ENCODE measurements at regions not wholly inside any gene's neighbourhood (a gene's known extent, or its start where the extent isn't known, plus 50 kb on each side); places are given as distances from the start of the nearest gene placed in this dataset.

DNA sequence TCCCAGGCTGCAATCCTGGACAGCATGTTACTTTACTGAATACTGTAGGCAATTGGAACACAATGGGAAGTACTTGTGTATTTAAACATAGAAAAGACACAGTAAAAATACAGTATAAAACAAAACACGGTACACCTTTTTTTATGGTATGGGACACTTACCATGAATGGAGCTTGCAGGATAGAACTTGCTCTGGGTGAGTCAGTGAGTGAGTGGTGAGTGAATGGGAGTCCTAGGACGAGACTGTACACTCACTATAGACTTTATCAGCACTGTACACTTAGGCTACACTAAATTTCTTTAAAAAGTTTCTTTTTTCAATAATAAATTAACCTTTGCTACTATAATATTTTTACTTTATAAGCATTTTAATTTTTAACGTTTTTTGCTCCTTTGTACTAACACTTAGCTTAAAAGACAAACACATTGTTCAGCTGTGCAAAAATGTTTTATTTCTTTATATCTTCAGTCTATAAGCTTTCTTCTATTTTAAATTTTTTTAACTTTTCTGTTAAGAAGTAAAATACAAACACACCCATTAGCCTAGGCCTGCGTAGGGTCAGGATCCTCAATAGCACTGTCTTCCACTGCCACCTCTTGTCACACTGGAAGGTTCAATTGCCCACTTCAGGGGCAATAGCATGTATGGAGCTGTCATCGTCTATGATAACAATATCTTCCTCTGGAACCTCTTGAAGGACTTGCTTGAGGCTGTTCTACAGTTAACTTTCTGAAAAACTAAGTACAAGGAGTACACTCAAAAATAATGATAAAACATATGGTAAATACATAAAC, 293.5 kb upstream of the FSTL5 start:
- H3K4me3 ChIP-seq (ENCODE audit: extremely low read depth, insufficient read depth, low read length, poor library complexity, severe bottlenecking), result no peak overlapping the region
- H3K36me3 ChIP-seq (ENCODE audit: control insufficient read depth, insufficient read depth, low read length), result no peaks in the 10 kb centered on the region
- no peak overlapping the region for H3K27ac ChIP-seq (ENCODE audit: low read depth, low read length, severe bottlenecking)
- H3K9me3 ChIP-seq (ENCODE audit: control insufficient read depth, low read length), result no peaks in the 10 kb centered on the region
- H3K4me1 ChIP-seq (ENCODE audit: control insufficient read depth, insufficient read depth, low read length, poor library complexity, severe bottlenecking), result no peaks in the 10 kb centered on the region
- WGBS, 2 experiments (ENCODE audit: insufficient coverage in 2 of 2), result 88% methylated on average over 1 of the region's 5 CpGs; no CpG with 5 or more reads in 1 of the 2 experiments

DNA sequence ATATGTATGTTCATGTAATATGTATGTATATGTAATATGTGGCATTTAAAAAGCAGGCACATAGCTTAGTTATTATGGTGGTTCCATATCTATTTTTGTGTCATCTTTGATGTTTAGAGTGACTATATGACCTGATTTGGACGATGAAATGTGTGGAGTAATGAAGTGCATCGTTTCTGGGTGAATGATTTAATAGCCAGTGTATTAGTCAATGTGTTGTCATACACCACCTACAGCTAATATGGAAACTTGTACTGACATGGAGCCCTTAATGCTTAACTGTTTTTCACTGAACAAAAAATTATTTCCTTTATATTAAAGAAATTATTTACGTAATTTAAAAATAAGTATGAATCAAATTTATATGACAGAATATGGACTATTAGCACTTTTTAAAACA, 292.3 kb upstream of the FSTL5 start:
- no peaks in the 10 kb centered on the region for H3K9me3 ChIP-seq (ENCODE audit: control insufficient read depth, low read length)
- no peaks in the 10 kb centered on the region for H3K36me3 ChIP-seq (ENCODE audit: control insufficient read depth, insufficient read depth, low read length)
- whole genome bisulfite sequencing, 2 experiments (ENCODE audit: insufficient coverage in 2 of 2), result 100% methylated on average over 1 of the region's 3 CpGs
- no peak overlapping the region for H3K4me3 ChIP-seq (ENCODE audit: extremely low read depth, insufficient read depth, low read length, poor library complexity, severe bottlenecking)
- no peaks in the 10 kb centered on the region for H3K4me1 ChIP-seq (ENCODE audit: control insufficient read depth, insufficient read depth, low read length, poor library complexity, severe bottlenecking)
- H3K27ac ChIP-seq (ENCODE audit: low read depth, low read length, severe bottlenecking), result no peak overlapping the region

DNA sequence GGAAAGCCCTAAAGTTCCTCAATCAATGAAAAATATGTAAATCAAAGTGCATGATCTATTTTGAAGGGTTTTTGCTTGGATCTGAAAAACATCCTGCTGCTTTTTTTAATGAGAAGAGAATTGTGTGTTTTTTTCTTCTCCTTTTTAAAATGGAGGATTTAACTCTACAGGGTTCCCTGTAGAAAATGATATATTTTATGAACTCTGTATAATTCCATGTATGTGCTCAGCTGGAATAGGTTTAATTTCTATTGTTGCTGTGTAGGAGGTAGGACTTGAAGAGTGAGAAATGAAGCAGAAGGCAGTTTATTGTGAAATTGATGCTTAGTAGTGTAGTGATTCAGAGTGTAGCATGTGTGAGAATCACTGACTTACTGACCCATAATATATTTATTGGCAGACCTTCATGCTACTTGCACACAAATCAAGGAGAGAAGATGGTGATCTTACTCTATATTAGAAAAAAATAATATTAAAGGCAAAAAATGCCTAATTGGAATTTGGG, 286.8 kb upstream of the FSTL5 start:
- Histone ChIP-seq H3K36me3 (ENCODE audit: control insufficient read depth, insufficient read depth, low read length) (no peaks in the 10 kb centered on the region), H3K27ac (ENCODE audit: low read depth, low read length, severe bottlenecking) (no peak overlapping the region), H3K4me3 (ENCODE audit: extremely low read depth, insufficient read depth, low read length, poor library complexity, severe bottlenecking) (no peak overlapping the region), H3K4me1 (ENCODE audit: control insufficient read depth, insufficient read depth, low read length, poor library complexity, severe bottlenecking) (no peaks in the 10 kb centered on the region), H3K9me3 (ENCODE audit: control insufficient read depth, low read length) (no peaks in the 10 kb centered on the region)

DNA sequence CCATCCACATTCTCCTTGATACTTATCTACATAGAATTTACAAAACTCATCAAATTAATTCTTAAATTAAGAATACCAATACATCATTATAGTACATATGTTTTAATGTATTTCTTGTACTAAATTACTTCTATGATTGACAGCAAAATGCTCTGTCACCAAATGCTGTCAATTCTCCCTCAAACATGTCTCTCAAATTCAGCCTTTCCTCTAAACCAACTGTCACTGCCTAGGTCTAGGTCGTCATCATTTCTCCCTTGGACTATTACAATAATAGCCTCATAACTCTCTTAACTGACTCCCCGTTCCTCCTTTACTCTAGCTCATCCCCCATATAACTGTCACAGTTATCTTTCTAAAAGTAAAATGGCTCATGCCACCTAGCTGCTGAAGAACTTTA, 279.7 kb upstream of the FSTL5 start:
- Histone ChIP-seq H3K4me1 (ENCODE audit: control insufficient read depth, insufficient read depth, low read length, poor library complexity, severe bottlenecking) (no peaks in the 10 kb centered on the region), H3K27ac (ENCODE audit: low read depth, low read length, severe bottlenecking) (no peak overlapping the region), H3K4me3 (ENCODE audit: extremely low read depth, insufficient read depth, low read length, poor library complexity, severe bottlenecking) (no peak overlapping the region), H3K9me3 (ENCODE audit: control insufficient read depth, low read length) (no peaks in the 10 kb centered on the region), H3K36me3 (ENCODE audit: control insufficient read depth, insufficient read depth, low read length) (no peaks in the 10 kb centered on the region)
- 78 to 82% methylated on average over 1 to 2 of the region's 2 CpGs for WGBS, 2 experiments (ENCODE audit: insufficient coverage in 2 of 2)

DNA sequence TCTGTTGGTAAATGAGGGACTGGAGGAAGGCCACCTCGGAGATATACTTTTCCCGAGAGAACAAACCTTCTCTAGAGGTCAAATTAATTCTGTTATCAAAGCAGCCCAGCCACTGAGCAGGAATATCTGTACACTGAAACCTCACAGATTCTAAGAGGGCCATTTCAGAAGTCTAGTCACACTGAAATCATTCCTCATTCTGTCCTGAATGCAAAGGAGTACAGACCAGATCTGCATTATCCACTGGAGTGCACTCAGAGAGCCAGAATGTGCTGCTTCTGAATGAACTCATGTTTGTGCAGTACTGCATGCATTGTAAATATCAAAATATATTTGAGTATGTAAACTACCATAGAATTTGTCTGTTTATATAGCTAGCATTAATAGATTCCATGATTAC, 278.3 kb upstream of the FSTL5 start:
- no CpG with 5 or more reads among the region's 2 CpGs for WGBS, 2 experiments (ENCODE audit: insufficient coverage in 2 of 2)
- Histone ChIP-seq H3K9me3 (ENCODE audit: control insufficient read depth, low read length) (no peaks in the 10 kb centered on the region), H3K4me3 (ENCODE audit: extremely low read depth, insufficient read depth, low read length, poor library complexity, severe bottlenecking) (no peak overlapping the region), H3K4me1 (ENCODE audit: control insufficient read depth, insufficient read depth, low read length, poor library complexity, severe bottlenecking) (no peaks in the 10 kb centered on the region), H3K36me3 (ENCODE audit: control insufficient read depth, insufficient read depth, low read length) (no peaks in the 10 kb centered on the region), H3K27ac (ENCODE audit: low read depth, low read length, severe bottlenecking) (no peak overlapping the region)

DNA sequence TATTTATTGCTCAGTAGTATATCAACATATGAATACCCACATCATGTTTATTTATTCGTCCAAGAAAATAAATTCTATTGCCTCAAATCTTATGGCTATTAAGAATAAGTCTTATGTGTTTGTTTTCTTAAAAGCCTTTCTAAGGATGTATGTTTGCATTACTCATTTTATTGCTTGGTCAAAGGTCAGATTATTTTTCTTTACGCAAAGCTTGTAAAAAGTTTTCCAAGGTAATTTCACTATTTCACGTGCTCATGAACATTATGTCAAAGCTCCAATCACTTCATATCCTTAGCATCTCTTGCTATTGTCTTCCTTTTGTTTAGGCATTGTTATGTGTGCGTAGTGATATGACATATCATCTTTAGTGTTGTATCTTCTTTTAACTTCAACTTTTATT, 258.5 kb upstream of the FSTL5 start:
- no peaks in the 10 kb centered on the region for H3K4me1 ChIP-seq (ENCODE audit: control insufficient read depth, insufficient read depth, low read length, poor library complexity, severe bottlenecking)
- no peak overlapping the region for H3K27ac ChIP-seq (ENCODE audit: low read depth, low read length, severe bottlenecking)
- 100% methylated on average over 1 of the region's 4 CpGs; no CpG with 5 or more reads in 1 of the 2 experiments for WGBS, 2 experiments (ENCODE audit: insufficient coverage in 2 of 2)
- H3K36me3 ChIP-seq (ENCODE audit: control insufficient read depth, insufficient read depth, low read length), result no peaks in the 10 kb centered on the region
- no peak overlapping the region for H3K4me3 ChIP-seq (ENCODE audit: extremely low read depth, insufficient read depth, low read length, poor library complexity, severe bottlenecking)
- no peaks in the 10 kb centered on the region for H3K9me3 ChIP-seq (ENCODE audit: control insufficient read depth, low read length)

DNA sequence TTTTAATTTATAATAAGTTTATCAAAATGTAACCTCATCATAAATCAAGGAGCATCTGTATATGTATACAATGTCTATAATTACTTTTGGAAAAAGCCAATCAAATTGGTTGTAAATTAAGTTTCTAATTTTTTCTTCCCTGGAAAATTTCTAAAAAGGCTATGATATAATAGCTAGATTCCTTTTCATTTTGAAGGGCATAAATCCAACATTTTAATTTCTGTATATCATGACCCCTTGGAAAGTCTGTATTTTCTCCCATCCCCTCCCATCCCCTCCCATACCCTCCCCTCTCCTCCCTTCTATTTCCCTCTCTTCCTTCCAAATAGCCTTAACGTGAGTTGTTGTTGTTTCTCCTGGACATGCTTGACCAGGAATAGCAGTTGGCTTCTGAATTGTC, 247.1 kb upstream of the FSTL5 start:
- WGBS, 2 experiments (ENCODE audit: insufficient coverage in 2 of 2), result no CpG with 5 or more reads among the region's 1 CpG
- H3K27ac ChIP-seq (ENCODE audit: low read depth, low read length, severe bottlenecking), result no peak overlapping the region
- H3K36me3 ChIP-seq (ENCODE audit: control insufficient read depth, insufficient read depth, low read length), result no peaks in the 10 kb centered on the region

DNA sequence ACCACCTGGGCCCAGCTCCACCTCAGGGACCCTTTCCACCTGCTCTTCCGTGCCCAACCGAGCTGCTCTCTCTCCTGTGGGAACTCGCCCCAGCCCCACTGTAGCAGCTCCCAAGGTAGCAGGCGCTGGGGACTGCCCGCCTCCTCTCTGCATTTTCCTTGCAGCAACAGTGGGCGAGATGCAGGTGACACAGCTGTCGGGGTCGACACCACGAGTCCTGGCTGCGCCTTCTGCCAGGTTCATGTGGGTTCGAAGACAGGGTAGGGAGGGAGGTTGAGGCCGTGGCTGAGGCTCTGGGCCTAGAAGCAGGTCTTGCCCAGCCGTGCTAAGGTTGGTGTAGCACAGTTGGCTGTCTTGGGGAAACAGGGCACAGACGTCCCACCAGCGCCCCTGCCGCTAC, 245.2 kb upstream of the FSTL5 start:
- H3K9me3 ChIP-seq (ENCODE audit: control insufficient read depth, low read length), result no peaks in the 10 kb centered on the region
- 89 to 95% methylated on average over 12 to 13 of the region's 16 CpGs for WGBS, 2 experiments (ENCODE audit: insufficient coverage in 2 of 2)
- no peaks in the 10 kb centered on the region for H3K36me3 ChIP-seq (ENCODE audit: control insufficient read depth, insufficient read depth, low read length)
- no peaks in the 10 kb centered on the region for H3K4me1 ChIP-seq (ENCODE audit: control insufficient read depth, insufficient read depth, low read length, poor library complexity, severe bottlenecking)
- no peak overlapping the region for H3K4me3 ChIP-seq (ENCODE audit: extremely low read depth, insufficient read depth, low read length, poor library complexity, severe bottlenecking)
- no peak overlapping the region for H3K27ac ChIP-seq (ENCODE audit: low read depth, low read length, severe bottlenecking)

More for the DNA sequence above, 247.1 kb upstream of the FSTL5 start:
- no peaks in the 10 kb centered on the region for H3K9me3 ChIP-seq (ENCODE audit: control insufficient read depth, low read length)
- no peaks in the 10 kb centered on the region for H3K4me1 ChIP-seq (ENCODE audit: control insufficient read depth, insufficient read depth, low read length, poor library complexity, severe bottlenecking)
- H3K4me3 ChIP-seq (ENCODE audit: extremely low read depth, insufficient read depth, low read length, poor library complexity, severe bottlenecking), result no peak overlapping the region

DNA sequence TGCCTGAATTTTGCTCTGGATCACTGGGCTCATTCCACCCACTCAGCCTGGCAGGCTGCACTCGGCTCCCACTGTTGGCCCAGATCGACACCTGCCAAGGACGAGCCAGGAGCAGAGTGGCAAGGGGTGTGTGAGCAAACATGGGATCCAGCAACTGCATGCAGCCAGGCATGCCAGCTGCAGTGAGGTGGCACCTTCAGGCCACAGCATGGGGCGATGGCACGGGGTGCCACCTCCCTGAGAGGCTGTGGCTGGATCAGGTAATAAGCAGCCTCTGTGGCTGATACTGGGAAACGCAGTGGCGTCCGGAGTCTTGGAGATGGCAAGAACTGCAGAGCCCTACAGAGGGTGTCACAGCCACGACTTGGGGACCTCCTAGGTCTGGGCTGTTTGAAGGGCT, 244.5 kb upstream of the FSTL5 start:
- WGBS, 2 experiments (ENCODE audit: insufficient coverage in 2 of 2), result 91 to 93% methylated on average over 8 to 9 of the region's 9 CpGs
- H3K9me3 ChIP-seq (ENCODE audit: control insufficient read depth, low read length), result no peaks in the 10 kb centered on the region
- H3K36me3 ChIP-seq (ENCODE audit: control insufficient read depth, insufficient read depth, low read length), result no peaks in the 10 kb centered on the region
- no peak overlapping the region for H3K4me3 ChIP-seq (ENCODE audit: extremely low read depth, insufficient read depth, low read length, poor library complexity, severe bottlenecking)
- H3K4me1 ChIP-seq (ENCODE audit: control insufficient read depth, insufficient read depth, low read length, poor library complexity, severe bottlenecking), result no peaks in the 10 kb centered on the region
- H3K27ac ChIP-seq (ENCODE audit: low read depth, low read length, severe bottlenecking), result no peak overlapping the region

DNA sequence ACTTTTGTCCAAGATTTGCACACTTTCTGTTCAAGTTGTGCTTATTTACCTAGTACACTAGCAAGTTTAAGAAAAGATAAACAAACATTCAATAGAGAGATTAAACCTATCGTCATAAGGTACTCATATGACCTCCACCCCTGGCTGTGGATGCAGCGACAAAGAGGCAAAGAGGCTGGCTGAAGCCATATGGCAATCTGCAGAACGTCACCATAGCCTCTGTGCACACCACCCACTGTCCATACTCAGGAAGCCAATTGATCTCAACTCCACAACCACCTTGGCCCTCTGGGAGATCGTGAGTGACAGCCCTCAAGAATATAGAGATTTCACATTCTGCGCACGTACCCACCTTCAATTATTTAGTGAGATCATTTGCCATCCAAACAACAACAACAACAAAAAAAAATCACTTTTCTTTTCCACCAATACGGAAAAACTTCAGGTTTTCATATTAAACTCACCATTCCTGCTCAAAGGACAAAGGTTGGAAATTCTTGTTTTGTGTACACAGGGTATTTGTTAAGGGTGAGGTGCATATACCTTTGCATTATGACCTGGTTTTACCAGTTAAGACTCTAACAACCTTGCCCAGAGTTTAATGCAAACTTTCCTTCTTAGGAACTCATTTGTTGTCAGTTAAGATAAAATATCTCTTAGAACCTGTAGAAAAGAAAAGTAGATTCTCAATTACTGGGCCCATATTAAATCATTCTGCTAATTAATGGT, 243.0 kb upstream of the FSTL5 start:
- H3K27ac ChIP-seq (ENCODE audit: low read depth, low read length, severe bottlenecking), result no peak overlapping the region
- H3K4me3 ChIP-seq (ENCODE audit: extremely low read depth, insufficient read depth, low read length, poor library complexity, severe bottlenecking), result no peak overlapping the region
- no peaks in the 10 kb centered on the region for H3K4me1 ChIP-seq (ENCODE audit: control insufficient read depth, insufficient read depth, low read length, poor library complexity, severe bottlenecking)
- no peaks in the 10 kb centered on the region for H3K9me3 ChIP-seq (ENCODE audit: control insufficient read depth, low read length)
- no peaks in the 10 kb centered on the region for H3K36me3 ChIP-seq (ENCODE audit: control insufficient read depth, insufficient read depth, low read length)
- 84 to 93% methylated on average over 4 to 6 of the region's 7 CpGs for WGBS, 2 experiments (ENCODE audit: insufficient coverage in 2 of 2)

DNA sequence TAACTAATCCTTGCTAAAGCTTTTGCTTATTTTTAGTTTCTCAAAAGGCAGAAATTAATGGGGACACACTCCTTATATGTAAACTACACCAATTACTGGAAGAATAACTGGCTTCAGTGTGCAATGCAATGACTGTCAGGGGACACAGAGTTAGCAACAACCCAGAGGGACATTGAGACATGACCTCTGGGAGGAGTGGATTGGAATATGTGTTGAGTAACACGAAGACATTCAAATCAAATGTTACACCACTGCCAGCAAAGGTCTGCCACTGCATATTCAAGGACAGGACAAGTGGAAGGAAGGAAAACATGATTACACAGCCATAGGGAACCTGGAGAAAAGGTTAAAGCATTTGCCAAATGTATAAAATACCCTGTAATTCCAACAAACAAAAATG, 240.1 kb upstream of the FSTL5 start:
- Histone ChIP-seq H3K9me3 (ENCODE audit: control insufficient read depth, low read length) (no peaks in the 10 kb centered on the region), H3K4me3 (ENCODE audit: extremely low read depth, insufficient read depth, low read length, poor library complexity, severe bottlenecking) (no peak overlapping the region), H3K27ac (ENCODE audit: low read depth, low read length, severe bottlenecking) (no peak overlapping the region), H3K36me3 (ENCODE audit: control insufficient read depth, insufficient read depth, low read length) (no peaks in the 10 kb centered on the region), H3K4me1 (ENCODE audit: control insufficient read depth, insufficient read depth, low read length, poor library complexity, severe bottlenecking) (no peaks in the 10 kb centered on the region)
- WGBS, 2 experiments (ENCODE audit: insufficient coverage in 2 of 2), result no CpG with 5 or more reads among the region's 1 CpG

Data from mesodermal cell (in vitro differentiated cells).